ENCODE measurements at regions not wholly inside any gene's neighbourhood (a gene's known extent, or its start where the extent isn't known, plus 50 kb on each side); places are given as distances from the start of the nearest gene placed in this dataset.

DNA sequence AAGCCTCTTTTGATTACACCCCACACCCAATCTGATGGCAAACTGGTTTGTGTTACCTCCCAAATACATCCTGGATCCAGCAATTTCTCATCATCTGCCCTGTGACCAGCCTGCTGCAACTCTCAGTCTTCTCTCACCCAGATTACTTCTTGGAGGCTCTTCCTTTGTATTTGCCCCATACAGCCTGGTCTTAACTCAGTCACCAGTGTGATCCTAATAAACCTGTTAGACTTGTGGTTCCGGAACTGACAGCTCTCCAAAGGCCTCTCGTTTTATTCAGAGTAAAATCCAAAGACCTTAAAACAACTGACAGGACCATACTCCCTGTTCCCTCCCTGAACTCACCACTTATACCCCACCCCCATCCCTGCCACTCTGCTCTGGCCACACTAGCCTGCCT lies 228.2 kb upstream of the PAPPA start:
- H3K36me3 Mint-ChIP-seq (ENCODE audit: low read depth), result no peaks in the 10 kb centered on the region
- no peak for ATAC-seq

DNA sequence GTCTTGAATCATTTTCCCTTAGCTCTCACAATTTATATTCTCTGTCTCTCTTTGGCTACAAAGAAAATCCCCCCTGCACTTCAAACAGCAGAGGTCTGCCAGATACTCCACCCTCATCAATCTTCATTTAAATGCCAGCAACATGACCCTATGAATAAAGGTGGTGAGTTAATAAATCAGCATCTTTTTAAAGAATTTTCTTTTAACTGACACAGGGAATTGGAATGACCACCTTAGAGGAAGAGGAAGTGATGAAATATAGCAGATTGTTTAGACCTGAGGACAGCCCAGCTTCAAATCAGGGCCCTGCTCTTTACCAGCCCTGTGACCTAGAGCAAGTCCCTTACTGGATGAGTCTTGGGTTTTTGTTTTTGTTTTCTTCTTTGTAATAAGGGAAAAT lies 223.1 kb upstream of the PAPPA start:
- Mint-ChIP-seq H3K27ac (no peak overlapping the region), H3K9me3 (peaks cover 9% of the 10 kb centered on the region), H3K36me3 (ENCODE audit: low read depth) (no peaks in the 10 kb centered on the region), H3K4me3 (no peak overlapping the region), H3K27me3 (no peaks in the 10 kb centered on the region), H3K4me1 (no peaks in the 10 kb centered on the region)
- DNase-seq, result no peak
- no peak for ATAC-seq

More for the DNA sequence above, 228.2 kb upstream of the PAPPA start:
- H3K4me3 Mint-ChIP-seq, result no peak overlapping the region
- no peak overlapping the region for H3K27ac Mint-ChIP-seq
- H3K4me1 Mint-ChIP-seq, result no peaks in the 10 kb centered on the region
- peaks cover 10% of the 10 kb centered on the region for H3K9me3 Mint-ChIP-seq
- H3K27me3 Mint-ChIP-seq, result no peaks in the 10 kb centered on the region
- DNase-seq, result no peak

DNA sequence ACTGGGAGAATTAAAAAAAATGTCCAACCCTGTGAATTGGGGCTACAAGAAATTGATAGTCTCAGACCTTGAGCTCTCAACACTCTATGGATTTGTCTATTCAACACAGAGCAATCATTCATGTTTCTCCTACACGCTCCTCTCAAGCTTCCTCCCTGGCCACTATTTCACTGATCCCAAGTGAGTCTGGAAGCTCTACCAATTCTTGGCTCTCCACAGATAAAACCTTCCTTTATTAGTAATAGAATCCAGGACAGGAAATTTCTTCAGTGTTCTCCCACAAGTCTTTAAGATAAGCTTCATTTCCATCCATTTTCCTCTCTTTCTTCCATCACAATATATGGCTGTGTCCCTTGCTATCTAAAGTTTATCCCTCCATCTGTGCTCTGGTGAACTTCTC lies 215.1 kb upstream of the PAPPA start:
- no peak overlapping the region for H3K4me3 Mint-ChIP-seq
- peaks cover 2% of the 10 kb centered on the region for H3K27me3 Mint-ChIP-seq
- H3K36me3 Mint-ChIP-seq (ENCODE audit: low read depth), result no peaks in the 10 kb centered on the region
- ATAC-seq (no peak), DNase-seq (no peak)
- H3K9me3 Mint-ChIP-seq, result peaks cover 7% of the 10 kb centered on the region
- H3K27ac Mint-ChIP-seq, result no peak overlapping the region
- H3K4me1 Mint-ChIP-seq, result no peaks in the 10 kb centered on the region

DNA sequence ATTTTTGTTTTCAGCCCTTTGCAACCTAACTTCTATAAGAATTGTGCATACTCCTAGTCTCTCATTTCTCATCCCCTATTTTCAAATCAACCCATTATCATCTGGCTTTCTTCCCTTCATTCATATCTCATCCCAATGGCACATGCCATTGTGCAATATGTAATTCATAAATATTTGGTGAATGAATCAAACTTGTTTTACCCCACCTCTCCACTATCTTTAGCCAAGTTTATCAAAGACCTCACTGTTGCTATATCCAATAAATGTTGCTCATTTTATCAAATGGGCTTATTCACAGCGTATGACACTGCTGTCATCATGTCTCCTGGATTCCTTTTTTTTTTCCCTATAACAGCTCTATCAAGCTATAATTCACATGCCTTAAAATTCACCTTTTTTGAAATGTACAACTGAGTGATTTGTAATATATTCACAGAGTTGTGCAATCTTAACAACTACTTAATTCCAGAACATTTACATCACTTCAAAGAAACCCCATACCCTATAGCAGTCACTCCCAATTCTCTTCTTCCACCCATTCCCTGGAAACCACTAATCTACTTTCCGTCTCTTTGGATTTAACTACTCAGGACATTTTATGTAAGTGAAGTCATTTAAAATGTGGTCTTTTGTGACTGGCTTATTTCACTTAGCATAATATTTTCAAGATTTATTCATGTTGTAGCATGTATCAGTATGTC lies 214.4 kb upstream of the PAPPA start:
- no peaks in the 10 kb centered on the region for H3K36me3 Mint-ChIP-seq (ENCODE audit: low read depth)
- no peak overlapping the region for H3K4me3 Mint-ChIP-seq
- no peak for DNase-seq
- H3K27ac Mint-ChIP-seq, result no peak overlapping the region
- peaks cover 2% of the 10 kb centered on the region for H3K27me3 Mint-ChIP-seq
- H3K9me3 Mint-ChIP-seq, result peaks cover 7% of the 10 kb centered on the region
- H3K4me1 Mint-ChIP-seq, result no peaks in the 10 kb centered on the region
- ATAC-seq, result no peak

DNA sequence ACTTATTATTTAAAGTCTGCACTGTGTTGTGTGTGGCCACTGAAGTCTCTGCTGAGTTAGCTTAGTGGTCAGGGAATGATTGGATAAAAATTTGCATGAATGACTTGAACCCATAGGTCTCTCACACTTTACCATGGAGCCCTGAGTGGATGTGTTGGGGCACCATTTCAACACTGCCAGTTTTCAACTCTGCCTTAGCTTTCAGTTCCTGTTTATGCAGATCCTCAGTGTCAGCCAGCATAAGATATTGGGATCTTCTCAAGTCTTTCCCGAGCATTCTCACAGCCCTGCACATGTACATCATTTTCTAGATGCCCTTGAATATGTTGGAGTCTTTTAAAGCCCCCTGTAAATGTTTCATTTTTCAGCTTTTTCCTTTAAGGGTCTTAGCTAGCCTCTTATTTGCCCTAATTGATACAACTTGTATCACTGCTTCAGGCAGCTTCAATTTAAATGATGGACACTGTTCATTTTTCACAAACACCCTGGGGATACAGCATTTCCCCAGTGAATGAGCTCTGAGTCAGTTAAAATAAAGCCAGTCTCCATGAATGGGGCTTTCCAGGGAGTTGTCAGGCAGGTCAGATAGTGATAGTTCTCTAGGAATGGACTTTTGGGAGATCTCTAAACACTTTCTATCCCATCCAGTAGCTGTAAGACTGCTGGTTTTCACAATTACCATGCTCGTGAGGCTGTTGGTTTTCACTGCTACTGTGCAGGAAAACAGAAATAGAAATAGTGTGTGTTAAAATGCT lies 211.9 kb upstream of the PAPPA start:
- no peak overlapping the region for H3K4me3 Mint-ChIP-seq
- peaks cover 3% of the 10 kb centered on the region for H3K9me3 Mint-ChIP-seq
- peaks cover 2% of the 10 kb centered on the region for H3K27me3 Mint-ChIP-seq
- H3K4me1 Mint-ChIP-seq, result no peaks in the 10 kb centered on the region
- H3K36me3 Mint-ChIP-seq (ENCODE audit: low read depth), result no peaks in the 10 kb centered on the region
- no peak overlapping the region for H3K27ac Mint-ChIP-seq
- no peak for ATAC-seq
- DNase-seq, result no peak

DNA sequence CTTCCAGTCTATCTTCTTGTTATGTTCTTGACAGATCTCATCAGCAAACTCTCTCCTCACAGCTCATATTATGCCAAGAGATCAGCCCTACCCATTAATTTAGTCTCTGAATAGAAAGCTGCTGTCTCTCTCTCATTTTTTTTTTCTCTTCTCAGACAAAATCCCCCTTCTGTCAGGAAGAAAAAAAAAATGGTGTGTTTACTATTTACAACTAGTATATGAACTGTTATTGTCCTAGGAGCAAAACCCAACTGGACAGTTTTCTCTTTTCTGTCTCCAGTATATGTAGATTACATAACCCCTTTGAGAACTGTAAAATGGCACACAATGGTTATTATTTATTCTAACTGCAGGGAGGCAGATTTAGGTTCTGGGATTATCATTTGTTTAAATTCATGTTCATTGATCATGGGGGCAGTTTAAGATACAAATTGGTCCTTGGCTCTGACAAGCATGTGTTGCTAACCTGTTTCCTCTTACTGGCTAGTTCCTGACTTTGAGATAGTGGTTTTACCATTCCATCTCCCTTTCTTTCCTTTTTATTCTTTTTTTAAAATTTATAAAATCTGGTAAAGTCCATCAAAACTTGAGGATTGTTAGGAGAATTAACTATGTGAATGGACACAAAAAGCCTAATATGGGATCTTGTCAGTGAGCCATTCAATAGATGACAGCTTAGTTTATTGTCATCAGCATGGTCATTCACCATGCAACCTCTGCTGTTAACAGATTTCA lies 210.0 kb upstream of the PAPPA start:
- Mint-ChIP-seq H3K27ac (no peak overlapping the region), H3K4me1 (no peaks in the 10 kb centered on the region), H3K4me3 (no peak overlapping the region), H3K36me3 (ENCODE audit: low read depth) (no peaks in the 10 kb centered on the region), H3K27me3 (peaks cover 2% of the 10 kb centered on the region), H3K9me3 (peaks cover 4% of the 10 kb centered on the region)
- DNase-seq, result no peak
- ATAC-seq, result no peak

DNA sequence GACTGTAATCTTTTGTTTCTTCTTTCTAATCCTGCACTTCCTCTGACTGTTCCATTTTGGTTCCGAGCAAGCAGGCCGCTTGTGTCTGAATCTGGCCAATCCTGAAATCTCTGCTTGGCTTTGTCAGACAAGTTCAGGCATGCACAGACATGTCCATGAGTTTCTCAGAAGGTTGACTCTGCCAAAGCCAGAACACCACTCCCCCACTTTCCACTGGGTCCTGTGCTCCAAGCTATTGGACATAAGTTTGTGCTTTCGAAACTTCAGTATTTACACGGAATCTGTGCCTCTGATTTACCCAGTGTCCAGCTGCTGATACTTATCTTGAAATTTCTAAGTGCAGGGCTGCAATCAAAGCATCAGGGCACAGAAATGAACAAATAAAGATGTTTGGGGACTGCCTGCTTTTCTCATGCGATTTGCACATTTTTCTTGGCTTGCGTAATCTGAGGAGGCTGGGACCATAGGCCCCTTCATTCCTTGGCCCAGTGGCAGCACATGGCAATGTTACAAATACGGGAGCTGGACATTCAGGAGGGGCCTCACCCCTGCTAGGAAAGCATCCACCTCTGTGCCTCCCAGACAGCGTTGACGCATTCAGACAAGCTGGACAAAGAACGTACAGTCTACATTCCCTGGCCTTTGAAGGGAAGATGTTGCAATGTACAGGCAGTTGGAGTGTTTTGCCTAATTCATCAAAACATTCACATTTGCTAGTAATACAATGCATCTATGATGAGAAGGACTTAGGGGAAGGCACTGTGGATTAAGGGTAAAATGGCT lies 209.2 kb upstream of the PAPPA start:
- no peak for DNase-seq
- ATAC-seq, result no peak
- Mint-ChIP-seq H3K4me1 (no peaks in the 10 kb centered on the region), H3K9me3 (peaks cover 4% of the 10 kb centered on the region), H3K4me3 (no peak overlapping the region), H3K27me3 (peaks cover 2% of the 10 kb centered on the region), H3K27ac (no peak overlapping the region), H3K36me3 (ENCODE audit: low read depth) (no peaks in the 10 kb centered on the region)

DNA sequence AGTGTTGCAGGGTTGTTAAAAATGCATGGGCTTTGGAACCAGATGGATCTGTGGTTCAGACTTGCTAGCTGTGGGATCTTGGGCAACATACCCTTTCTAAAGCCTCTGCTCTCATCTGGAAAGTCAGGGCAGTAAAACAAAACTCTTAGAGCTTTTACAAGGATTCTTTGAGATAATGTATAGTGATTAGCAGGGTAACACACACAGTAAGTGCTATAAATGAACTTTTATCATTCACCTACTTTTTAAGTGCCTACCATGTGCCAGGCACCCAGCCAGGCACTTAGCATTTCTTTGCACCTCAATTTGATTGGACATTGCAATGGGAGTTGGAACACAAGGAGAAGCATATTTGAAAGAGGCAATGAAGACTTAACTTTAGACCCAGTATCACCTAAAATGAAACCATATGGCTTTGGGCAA lies 208.6 kb upstream of the PAPPA start:
- H3K36me3 Mint-ChIP-seq (ENCODE audit: low read depth), result no peaks in the 10 kb centered on the region
- H3K4me1 Mint-ChIP-seq, result no peaks in the 10 kb centered on the region

DNA sequence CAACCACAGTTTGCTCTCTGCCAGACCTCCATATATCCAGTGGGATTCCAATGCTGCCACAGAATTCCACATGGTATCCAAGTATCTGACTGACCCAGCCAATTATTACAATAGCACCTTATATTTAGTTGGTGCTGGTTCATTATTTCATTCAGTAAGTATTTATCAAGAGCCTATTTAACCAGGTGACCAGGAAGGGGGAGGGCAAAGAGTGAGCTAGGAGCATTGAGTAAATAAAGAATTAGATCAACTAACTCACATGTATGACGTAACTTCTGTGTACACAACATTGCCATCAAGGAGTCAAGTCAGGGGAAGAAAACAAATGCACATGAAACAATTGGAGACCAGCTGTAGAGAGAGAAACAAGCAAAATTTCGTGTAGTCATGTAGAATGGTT lies 207.1 kb upstream of the PAPPA start:
- H3K27me3 Mint-ChIP-seq, result peaks cover 5% of the 10 kb centered on the region
- peaks cover 12% of the 10 kb centered on the region for H3K9me3 Mint-ChIP-seq
- ATAC-seq (no peak), DNase-seq (no peak)
- no peak overlapping the region for H3K4me3 Mint-ChIP-seq
- no peak overlapping the region for H3K27ac Mint-ChIP-seq
- no peaks in the 10 kb centered on the region for H3K4me1 Mint-ChIP-seq
- no peaks in the 10 kb centered on the region for H3K36me3 Mint-ChIP-seq (ENCODE audit: low read depth)

More for the DNA sequence above, 208.6 kb upstream of the PAPPA start:
- no peak overlapping the region for H3K27ac Mint-ChIP-seq
- no peak overlapping the region for H3K4me3 Mint-ChIP-seq
- ATAC-seq (no peak), DNase-seq (no peak)
- H3K27me3 Mint-ChIP-seq, result peaks cover 2% of the 10 kb centered on the region
- peaks cover 4% of the 10 kb centered on the region for H3K9me3 Mint-ChIP-seq

DNA sequence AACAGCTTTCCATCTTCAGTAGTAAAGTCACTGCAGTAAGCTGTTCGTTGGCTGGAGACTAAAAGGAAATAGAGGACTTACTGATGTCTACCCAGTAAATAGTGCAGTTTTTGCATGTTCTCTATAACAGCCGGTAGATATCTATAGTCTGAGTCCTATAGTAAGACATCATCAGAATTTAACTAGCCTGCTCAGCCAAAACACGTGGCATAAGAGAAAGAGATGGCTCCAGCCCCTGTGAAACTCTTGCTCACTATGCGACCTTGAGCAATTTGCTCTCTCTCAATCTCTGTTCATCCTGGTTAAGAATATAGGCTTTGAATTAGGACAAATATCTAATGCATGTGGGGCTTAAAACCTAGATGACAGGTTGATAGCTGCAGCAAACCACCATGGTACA lies 201.6 kb upstream of the PAPPA start:
- H3K27ac Mint-ChIP-seq, result no peak overlapping the region
- H3K4me3 Mint-ChIP-seq, result no peak overlapping the region
- no peak for ATAC-seq
- no peaks in the 10 kb centered on the region for H3K36me3 Mint-ChIP-seq (ENCODE audit: low read depth)
- H3K4me1 Mint-ChIP-seq, result no peaks in the 10 kb centered on the region
- DNase-seq, result no peak
- peaks cover 8% of the 10 kb centered on the region for H3K9me3 Mint-ChIP-seq
- H3K27me3 Mint-ChIP-seq, result peaks cover 3% of the 10 kb centered on the region

DNA sequence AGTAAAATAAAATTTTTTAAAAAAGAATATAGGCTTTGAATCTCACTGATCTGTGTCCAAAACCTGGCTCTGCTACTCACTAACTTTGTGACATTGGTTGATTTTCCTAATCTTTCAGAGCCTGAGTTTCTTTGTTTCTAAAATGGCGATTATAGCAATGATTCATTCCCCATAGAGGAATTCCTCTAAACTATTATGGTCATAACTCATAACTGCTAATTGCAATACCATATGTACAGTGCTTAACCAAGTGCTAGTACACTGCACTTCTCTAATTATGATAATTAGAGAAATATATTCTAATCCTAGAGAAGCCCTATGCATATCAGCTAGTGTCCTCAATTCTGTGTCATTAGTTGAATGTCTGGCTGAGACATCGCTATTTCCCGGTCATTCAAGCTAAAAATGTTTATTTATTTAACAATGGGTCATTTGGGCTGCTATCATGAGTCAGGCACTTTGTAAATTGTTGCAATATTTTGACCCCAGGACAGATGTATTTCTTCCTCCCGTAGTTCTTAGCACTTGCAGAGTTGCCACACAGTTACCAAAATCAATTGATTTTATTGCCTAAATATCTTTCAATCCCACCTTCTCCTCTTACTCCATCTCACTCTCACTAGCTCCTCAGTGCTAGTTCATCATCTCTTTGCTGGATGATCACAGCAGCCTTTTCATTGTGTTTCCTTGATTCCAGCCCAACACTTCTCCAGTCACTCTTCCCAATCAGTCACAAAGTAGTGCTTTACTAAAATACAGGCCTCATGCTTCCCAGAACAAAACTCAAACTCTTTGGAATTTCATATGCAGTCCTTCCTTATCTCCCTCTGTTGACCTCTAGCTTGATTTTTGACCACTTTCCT lies 200.9 kb upstream of the PAPPA start:
- Mint-ChIP-seq H3K4me1 (no peaks in the 10 kb centered on the region), H3K27me3 (peaks cover 3% of the 10 kb centered on the region), H3K36me3 (ENCODE audit: low read depth) (no peaks in the 10 kb centered on the region), H3K4me3 (no peak overlapping the region), H3K27ac (no peak overlapping the region), H3K9me3 (peaks cover 8% of the 10 kb centered on the region)
- ATAC-seq, result no peak
- DNase-seq, result no peak

DNA sequence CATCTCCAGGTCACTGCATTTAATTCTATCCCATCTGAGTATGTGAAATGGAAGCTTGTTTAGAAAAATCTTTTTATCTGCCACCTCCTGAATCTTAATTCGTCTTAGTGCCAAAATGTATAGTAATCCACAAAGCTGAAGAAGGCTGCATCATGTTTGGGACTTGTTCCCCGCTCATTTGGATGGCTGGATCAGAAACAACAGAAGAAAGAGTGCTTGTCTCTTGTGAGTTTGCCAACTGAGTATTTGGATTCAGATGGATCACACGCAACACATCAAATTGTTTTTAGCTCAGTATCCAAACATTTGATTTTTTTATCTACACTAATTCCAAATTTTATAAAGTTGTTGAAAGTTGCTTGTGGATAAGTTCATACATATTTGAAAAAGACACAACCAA lies 197.2 kb upstream of the PAPPA start:
- H3K4me1 Mint-ChIP-seq, result no peaks in the 10 kb centered on the region
- no peaks in the 10 kb centered on the region for H3K9me3 Mint-ChIP-seq
- no peaks in the 10 kb centered on the region for H3K27me3 Mint-ChIP-seq
- no peak for DNase-seq
- H3K36me3 Mint-ChIP-seq (ENCODE audit: low read depth), result no peaks in the 10 kb centered on the region
- ATAC-seq, result no peak
- no peak overlapping the region for H3K27ac Mint-ChIP-seq
- no peak overlapping the region for H3K4me3 Mint-ChIP-seq

DNA sequence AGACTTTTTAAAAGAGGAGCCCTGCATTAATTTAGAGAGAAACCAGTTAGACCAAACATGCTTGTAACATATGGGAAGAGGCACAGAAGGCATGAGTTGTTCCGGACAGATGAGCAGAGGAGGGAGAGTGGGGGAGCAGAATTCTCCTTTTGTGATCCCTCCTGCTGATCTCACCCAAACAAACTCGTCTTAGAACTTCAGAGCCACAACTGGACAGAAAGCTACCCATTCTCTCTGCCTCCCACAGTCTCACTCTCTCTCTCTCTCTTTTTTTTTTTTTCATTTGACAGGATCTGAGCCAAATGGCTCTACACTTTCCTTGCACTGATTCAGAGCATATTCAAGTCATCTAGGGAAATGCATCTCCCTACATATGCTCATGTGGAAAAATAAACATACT lies 196.0 kb upstream of the PAPPA start:
- H3K27ac Mint-ChIP-seq, result no peak overlapping the region
- ATAC-seq (no peak), DNase-seq (no peak)
- H3K27me3 Mint-ChIP-seq, result no peaks in the 10 kb centered on the region
- H3K4me1 Mint-ChIP-seq, result no peaks in the 10 kb centered on the region
- no peaks in the 10 kb centered on the region for H3K9me3 Mint-ChIP-seq
- no peaks in the 10 kb centered on the region for H3K36me3 Mint-ChIP-seq (ENCODE audit: low read depth)
- H3K4me3 Mint-ChIP-seq, result no peak overlapping the region
